GM21619 (cell line): ENCODE measurements at regions not wholly inside any gene's neighbourhood (a gene's known extent, or its start where the extent isn't known, plus 50 kb on each side); places are given as distances from the start of the nearest gene placed in this dataset.
"Not testable (repeated sequence)": the region's sequence is repeated elsewhere in the genome, so short reads cannot be mapped to it uniquely, and the experiment has no call there.

Experiments
- ATAC-seq: cut with Tn5 transposase; IDR thresholded peaks from one replicate; pipeline ENCODE4 v1.9.1; 2021; ENCODE audit not compliant: unreplicated experiment

DNA sequence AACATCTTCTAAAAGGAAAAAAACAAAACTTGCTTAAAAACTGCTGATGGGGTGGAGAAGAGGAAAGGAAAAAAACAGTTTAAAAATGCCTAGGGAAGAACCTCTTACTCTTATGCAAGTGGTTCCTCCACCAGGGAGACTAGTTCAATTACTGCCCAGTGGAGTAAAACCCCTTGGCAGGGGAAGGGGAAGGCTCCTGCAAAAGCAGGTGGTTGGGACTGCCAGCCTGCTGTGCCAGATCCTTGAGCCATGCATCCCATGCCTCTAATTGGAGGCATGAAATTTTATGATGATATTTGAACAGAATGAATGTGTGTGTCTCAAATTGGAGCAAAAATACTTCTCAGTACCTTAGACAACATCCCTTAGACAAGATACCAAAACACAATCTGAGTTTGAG, 118.8 kb downstream of the FSCB start:
- no peak for ATAC-seq

DNA sequence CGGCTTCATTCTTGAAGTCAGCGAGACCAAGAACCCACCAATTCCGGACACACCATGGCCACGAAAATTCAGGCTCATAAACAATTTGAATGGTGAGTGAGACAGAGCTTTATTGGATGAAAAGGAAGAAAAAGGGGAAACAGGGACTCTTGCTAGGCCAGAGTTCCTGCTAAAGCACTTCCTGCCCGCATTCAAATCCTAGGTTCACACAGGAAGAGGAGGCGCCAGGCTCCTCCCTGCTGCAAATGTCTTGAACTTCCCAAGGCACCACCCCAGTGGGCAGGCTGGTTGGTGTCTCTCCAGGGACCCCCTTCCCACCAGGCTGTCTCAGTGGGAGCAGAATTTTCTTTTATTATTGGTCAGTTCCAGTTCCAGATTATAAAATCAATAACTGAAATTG, 121.2 kb downstream of the FSCB start:
- ATAC-seq, result no peak

DNA sequence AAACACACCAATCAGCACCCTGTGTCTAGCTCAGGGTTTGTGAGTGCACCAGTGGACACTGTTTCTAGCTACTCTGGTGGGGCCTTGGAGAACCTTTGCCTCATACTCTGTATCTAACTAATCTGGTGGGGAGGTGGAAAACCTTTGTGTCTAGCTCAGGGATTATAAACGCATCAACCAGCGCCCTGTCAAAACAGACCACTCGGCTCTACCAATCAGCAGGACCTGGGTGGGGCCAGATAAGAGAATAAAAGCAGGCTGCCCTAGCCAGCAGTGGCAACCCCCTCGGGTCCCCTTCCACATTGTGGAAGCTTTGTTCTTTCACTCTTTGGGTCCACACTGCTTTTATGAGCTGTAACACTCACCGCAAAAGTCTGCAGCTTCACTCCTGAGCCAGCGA, 121.8 kb downstream of the FSCB start:
- not testable (repeated sequence) for ATAC-seq

DNA sequence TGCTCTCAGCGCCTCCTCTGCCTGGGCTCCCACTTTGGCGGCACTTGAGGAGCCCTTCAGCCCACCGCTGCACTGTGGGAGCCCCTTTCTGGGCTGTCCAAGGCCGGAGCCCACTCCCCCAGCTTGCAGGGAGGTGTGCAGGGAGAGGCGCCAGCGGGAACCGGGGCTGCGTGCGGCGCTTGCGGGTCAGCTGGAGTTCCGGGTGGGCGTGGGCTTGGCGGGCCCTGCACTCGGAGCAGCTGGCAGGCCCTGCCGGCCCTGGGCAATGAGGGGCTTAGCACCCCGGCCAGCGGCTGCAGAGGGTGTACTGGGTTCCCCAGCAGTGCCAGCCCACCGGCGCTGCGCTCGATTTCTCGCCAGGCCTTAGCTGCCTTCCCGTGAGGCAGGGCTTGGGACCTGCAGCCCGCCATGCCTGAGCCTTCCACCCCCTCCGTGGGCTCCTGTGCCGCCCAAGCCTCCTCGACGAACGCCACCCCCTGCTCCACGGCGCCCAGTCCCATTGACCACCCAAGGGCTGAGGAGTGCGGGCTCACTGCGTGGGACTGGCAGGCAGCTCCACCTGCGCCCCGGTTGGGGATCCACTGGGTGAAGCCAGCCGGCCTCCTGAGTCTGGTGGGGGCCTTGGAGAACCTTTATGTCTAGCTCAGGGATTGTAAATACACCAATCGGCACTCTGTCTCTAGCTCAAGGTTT, 122.3 kb downstream of the FSCB start:
- ATAC-seq, result not testable (repeated sequence)

DNA sequence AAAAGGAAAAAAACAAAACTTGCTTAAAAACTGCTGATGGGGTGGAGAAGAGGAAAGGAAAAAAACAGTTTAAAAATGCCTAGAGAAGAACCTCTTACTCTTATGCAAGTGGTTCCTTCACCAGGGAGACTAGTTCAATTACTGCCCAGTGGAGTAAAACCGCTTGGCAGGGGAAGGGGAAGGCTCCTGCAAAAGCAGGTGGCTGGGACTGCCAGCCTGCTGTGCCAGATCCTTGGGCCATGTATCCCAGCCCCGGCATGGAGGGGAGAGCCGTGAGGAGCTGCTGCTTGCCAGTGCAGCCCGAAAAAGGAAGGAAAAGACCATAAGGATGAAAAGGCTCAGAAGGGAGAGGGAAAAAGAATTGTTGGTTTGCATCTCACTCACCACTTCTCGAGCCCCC, 123.0 kb downstream of the FSCB start:
- ATAC-seq, result no peak

GRCh38 chr14:44383636-44384035, 123.4 kb downstream of the FSCB start:
- ATAC-seq, result no peak

DNA sequence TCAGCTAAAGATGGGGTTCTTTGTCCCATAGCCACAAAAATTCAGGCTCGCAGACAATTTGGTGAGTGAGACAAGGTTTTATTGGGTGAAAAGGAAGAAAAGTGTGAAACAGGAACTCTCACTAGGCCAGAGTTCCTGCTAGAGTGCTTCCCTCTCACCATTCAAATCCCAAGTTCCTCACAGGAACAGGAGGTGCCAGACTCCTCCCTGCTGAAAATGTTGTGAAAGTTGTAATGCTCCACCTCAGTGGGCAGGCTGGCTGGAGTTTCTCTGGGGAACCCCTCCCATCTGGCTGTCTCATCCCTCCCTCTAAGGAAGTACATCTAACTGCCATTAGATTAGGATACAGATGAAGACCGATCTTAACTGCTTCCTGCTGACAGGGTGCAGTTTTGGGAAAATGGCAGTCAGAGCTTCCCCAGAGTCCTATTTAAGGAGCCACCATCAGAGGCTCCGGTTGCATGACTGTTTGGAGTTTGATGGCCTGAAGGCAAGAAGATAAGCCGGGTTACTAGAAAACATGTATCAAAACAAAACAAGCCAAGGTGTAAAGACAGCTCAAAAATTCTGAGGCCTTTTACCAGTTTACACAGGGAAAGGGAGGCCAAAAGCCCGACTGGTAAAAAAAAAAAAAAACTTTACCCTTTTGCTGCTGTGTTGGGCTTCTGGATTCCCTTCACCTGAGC, 127.6 kb downstream of the FSCB start:
- no peak for ATAC-seq

DNA sequence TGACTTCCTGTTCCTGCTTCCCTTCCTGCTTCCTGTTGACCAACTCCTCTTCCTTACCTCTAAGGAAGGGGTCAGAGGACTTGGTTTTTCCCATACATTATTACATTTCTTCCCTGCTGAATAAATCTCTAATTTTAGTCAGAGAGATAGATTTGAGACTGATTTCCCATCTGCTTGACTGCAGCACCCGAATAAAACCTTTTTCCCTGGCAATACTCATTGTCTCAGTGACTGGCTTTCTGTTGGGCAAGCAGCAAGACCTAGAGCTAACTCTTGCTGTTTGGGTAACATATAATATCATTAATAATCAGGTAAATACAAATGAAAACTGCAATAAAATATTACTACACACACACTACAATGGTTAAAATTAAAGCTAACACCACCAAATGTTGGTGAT, 132.2 kb downstream of the FSCB start:
- ATAC-seq, result no peak

DNA sequence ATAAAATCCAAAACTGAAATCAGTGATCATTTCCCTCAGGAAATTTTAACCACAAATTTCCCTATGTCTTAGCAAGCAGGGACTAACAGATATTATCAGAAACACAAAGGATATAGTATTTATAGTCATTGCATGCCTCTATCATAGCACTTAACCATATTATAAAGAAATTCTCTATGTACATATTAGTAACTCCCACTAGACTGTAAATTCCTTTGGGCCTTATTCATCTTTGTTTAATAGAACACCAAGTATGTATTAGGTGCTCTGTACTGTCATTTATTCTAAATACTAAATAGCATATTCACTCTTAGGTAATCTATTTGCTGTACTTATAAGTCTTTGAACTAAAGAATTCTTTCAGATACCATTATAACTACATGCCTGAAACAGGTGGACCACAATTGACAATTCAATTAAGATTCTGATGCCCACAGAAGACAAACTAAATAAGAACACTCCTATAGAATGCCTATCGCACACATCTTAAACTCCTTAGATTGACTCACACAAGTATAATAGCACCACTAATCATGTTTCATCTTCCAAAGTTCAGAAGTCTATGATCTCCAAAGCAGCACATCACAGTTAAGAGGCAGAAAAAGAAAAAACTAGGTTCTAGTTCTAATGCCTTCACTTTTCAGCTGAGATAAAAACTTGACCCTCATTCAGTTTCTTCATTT, 134.1 kb downstream of the FSCB start:
- ATAC-seq, result no peak

DNA sequence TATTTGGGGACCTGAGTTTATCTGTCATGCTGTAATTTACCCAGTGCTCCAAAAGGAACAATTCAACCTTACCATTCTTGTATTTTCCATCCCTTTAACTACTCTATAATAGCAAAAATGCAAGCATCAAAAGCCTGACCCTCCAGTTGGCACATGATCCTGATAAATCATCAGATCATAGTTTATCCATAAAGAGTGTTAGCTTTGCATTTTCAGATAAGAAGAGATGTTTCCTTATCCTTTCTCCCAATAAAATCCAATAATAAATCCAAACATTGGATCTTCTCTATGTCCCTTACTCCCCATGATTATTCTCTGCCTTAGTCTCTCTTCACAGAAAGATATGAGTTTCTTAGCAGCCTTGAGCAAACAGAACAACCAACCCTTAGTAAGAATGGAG, 134.9 kb downstream of the FSCB start:
- no peak for ATAC-seq

- ATAC-seq, result no peak
Observed at GRCh38 chr14:44370727-44371126, 136.4 kb downstream of the FSCB start.

GRCh38 chr14:44369401-44370123, 137.5 kb downstream of the FSCB start:
- no peak for ATAC-seq

DNA sequence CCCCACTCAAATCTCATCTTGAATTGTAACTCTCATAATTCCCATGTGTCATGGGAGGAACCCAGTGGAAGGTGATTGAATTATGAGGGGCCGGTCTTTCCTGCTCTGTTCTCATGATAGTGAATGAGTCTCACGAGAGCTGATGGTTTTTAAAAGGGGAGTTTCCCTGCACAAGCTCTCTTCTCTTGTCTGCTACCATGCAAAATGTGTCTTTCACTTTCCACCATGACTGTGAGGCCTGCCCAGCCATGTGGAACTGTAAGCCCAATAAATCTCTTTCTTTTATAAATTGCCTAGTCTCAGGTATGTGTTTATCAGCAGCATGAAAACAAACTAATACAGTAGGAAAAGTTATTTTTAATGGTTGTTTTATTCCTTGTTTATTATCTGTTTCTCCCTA, 146.0 kb downstream of the FSCB start:
- ATAC-seq, result peak; percentile 51

GRCh38 chr14:44353805-44354204, 153.3 kb downstream of the FSCB start:
- ATAC-seq, result no peak

- ATAC-seq, result no peak
Observed at GRCh38 chr14:44352201-44352600, 154.9 kb downstream of the FSCB start.

- ATAC-seq, result no peak
Observed at GRCh38 chr14:44347316-44347715, 159.8 kb downstream of the FSCB start.

DNA sequence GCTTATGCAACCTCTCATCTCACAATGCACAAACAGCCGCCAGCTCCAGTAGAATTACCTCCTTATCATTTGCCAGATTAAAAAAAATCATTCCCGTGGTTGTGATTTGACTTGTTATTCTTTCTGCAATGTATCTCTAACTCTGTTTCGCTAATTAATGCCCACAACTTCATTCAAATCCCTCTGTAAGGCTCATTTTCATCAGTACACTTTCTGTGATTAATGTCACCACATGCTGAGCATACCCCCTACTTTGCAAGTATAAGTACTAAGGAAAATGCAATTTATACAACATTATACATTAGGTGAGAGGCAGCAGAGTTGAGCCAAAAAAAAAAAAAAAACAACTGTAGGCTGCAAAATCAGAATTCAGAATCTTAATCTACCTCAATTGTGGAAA, 166.0 kb downstream of the FSCB start:
- ATAC-seq, result no peak

- no peak for ATAC-seq
Observed at GRCh38 chr14:44339862-44340261, 167.2 kb downstream of the FSCB start.

- ATAC-seq, result no peak
Observed at GRCh38 chr14:44339231-44339630, 167.9 kb downstream of the FSCB start.

DNA sequence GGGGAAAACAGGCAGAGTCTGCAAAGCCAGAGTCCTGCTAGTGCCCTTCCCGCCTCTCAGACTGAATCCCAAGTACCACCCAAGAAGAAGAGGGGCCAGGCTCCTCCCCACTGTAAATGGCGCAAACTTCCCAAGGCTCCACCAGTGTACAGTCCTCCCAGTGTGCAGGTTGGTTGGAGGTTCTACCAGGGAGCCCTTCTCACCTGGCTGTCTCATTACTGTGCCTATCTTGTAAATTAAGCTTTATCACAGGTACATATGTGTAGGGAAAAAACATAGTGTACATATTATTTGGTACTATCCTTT, 189.7 kb downstream of the FSCB start:
- ATAC-seq, result no peak

GRCh38 chr14:44316647-44317440, 190.2 kb downstream of the FSCB start:
- peak; percentile 98 for ATAC-seq
